Fibroblast of upper back skin (primary cell): ENCODE measurements at regions not wholly inside any gene's neighbourhood (a gene's known extent, or its start where the extent isn't known, plus 50 kb on each side); places are given as distances from the start of the nearest gene placed in this dataset.

ENCODE experiments used
- DNase-seq: peaks from one replicate; pipeline ENCODE4 v3.0.0-alpha.2; 2013

DNA sequence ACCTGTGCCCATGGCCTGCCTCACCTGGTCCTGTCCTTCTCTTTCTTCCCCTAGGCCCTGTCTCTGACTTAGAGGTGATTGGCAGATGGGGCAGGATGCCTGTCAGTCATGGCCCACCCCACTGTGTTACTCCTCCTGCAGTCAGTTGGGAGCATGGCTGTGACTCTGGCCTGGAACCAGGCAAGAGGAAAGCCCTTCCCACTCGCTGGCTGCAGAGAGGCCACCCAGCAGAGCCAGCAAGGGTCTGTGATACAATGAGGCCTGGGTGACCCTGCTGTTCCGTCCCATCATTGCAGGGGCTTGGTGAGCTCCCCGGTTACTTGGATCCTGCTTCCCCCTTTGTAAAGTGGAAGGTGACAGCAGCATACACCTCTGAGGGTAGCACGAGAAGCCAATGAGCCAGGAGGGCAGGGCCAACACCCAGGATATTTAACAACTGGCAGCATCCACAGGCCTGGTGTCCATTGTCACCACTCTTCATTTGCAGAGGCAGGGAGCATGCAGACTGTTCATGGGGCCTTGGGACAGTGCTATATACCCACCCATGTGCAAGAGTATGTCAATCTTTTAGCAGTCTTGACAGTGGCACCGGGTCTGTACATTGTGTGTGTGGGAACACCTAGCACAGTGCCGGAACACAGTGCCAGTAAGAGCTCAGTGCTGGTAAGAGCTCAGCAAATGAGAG lies 191.0 kb upstream of the C1orf174 start:
- DNase-seq = no peak

DNA sequence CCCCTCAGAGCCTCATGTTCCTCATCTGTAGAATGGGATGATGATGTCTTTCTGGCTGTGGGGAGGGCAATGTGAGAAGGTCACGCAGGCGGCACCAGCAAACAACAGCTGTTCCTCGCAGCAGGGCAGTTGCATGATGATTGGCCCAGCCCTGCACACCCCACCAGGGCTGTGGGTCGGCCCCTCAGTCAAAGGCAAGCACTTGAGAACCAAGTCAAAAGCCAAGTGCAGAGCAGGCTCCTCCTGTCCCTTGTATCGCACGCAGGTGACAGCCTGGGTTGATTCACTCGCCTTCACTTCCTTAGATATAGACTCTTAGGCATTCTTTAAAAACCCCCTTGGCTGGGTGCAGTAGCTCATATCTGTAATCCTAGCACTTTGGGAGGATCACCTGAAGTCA lies 191.9 kb upstream of the C1orf174 start:
- DNase-seq = no peak

GRCh38 chr1:4093856-4094565 lies 193.9 kb upstream of the C1orf174 start:
- no peak for DNase-seq

DNA sequence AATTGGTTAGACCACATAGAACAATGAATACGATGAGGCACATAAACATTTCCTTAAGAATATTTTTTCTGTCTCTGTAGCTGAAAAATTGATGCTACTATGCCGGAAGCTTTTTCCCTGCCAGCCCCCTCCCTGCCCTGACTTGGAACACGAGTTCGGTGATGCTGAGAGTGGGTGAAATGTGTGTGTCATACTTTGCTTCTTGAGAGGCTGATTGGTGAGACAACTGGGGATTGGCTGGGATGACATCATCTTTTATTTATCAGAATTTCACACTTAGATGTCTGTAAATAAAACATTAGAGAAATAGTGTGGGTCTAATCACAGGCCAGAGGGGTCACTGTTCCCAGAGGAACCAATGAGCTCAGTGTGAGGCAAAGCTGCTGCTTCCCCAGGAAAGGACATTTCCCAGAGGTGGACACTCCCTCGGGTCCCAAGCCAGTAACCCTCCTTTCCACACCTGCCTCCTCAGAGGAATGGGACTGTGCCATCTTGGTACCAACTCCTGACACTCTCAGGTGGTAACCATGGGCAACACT lies 195.4 kb upstream of the C1orf174 start:
- no peak for DNase-seq

- DNase-seq = no peak
Measured at GRCh38 chr1:4101459-4102161, 201.5 kb upstream of the C1orf174 start.

- no peak for DNase-seq
Measured at GRCh38 chr1:4105300-4105880, 205.3 kb upstream of the C1orf174 start.

GRCh38 chr1:4106731-4107130 lies 206.7 kb upstream of the C1orf174 start:
- no peak for DNase-seq

GRCh38 chr1:4107291-4107690 lies 207.2 kb upstream of the C1orf174 start:
- no peak for DNase-seq

- DNase-seq = no peak
Measured at GRCh38 chr1:4108331-4108730, 208.3 kb upstream of the C1orf174 start.

DNA sequence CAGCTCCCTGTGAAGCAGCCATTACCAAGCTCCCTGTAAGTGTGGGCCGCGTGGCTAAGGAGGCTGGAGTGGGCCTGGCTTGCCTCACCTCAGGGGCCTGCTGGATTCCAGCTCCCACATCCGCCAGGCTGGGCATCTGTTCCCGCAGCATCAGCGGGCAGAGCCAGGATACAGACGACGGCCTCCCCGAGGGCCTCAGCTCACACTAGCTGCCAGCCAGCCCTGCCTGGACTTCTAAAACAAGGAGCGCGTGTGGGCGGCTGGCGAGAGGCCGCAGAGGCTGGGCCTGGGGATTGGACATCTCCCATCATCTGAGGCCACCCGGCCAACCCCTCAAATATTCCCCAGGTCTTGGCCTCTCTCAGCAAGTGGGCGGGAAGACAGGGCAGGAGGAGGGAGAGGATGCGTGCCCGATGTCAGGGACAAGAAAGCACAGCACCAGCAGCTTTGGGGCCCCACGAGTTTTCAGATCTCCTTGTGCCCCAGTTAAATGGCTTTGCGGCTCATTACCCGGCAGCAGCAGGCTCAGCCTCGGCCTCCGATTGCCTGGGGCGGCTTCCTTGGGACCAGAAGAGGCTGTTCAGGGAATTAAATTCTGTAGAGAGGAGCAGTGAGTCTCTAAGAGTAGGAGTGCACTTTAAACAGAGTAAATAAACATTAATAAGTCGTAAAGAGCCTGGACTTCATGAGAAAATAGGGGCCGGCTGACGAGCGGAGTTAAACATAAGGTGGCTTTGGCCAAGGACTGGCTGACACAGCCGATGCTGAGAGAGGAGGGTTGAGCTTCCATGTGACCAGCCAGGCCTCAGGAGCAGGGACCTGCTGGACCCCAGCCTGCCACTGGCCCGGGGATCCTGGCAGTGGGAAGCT lies 208.9 kb upstream of the C1orf174 start:
- no peak for DNase-seq

GRCh38 chr1:4109628-4109940 lies 209.5 kb upstream of the C1orf174 start:
- no peak for DNase-seq

GRCh38 chr1:4110888-4111287 lies 210.8 kb upstream of the C1orf174 start:
- DNase-seq = no peak

GRCh38 chr1:4113897-4114296 lies 213.8 kb upstream of the C1orf174 start:
- no peak for DNase-seq

- no peak for DNase-seq
Measured at GRCh38 chr1:4115191-4115900, 215.3 kb upstream of the C1orf174 start.

- no peak for DNase-seq
Measured at GRCh38 chr1:4117196-4117595, 217.1 kb upstream of the C1orf174 start.

DNA sequence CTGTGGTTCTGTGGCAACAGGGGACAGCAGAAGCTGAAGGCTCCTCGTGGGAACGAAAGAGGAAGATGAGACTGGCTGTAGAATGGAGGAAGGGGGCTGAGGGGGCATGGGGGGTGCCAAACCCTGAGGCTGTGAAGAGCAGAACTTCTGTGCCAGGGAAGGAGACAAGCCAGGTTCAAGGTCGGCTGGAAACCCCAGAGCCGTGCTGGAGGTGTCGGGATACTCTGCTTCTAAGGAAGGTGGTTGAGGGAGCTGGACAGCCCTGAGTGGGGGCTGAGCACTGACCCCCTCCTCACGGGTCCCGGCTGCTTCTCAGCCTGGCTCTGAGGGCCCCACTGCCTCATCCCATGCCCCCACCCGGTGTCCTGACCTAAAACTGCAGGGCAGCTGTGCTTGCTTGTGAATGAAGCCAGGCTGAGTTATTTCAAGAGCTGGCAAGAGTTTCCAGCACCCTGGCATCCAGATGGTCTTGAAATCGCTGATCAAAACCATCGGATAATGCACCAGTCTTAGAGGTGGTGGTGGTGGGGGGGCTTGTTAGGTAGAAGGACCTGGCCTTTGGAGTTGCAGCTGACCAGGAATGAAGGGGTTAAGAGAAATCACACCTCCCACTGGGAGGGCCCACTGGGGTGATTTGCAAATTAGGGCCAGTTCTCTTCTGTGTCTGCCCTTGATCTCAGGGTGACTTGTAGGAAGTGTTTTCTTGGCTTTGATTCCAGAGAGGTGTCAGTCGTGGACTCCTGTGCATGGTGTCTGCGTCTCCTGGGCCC lies 218.9 kb upstream of the C1orf174 start:
- DNase-seq = no peak

DNA sequence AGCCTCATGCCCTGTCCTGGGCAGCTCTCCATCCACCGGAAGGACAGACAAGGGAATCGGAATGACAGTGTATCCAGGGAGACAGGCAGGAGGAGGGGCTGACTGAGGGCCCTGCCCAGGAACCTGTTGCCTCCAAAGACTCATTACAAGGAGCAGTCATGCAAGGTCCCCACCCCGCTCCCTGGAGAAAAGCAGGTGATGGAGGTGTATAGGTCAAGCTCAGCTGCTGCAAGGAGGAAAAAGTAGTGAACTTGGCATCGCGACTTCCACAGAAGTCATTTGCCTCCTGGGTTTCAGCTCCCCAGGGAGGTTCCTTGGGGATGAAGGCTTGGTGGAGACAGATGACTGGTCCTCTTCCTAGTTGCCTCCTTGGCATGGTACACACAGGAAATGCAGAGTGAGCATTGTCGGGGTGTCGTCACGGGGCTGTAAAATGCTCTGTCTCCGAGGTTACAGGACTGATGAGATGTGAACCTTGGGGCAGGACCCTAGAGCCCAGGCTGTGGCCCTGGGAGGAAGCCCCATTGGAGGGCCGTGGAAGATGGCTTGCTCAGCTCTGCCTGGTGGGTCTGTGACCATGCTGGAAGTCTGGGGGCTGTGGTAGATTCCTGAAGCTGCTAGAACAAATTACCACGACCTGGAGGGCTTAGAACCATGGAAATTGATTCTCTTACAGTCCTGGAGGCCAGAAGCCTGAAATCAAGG lies 219.6 kb upstream of the C1orf174 start:
- no peak for DNase-seq

GRCh38 chr1:4120557-4121292 lies 220.7 kb upstream of the C1orf174 start:
- no peak for DNase-seq

DNA sequence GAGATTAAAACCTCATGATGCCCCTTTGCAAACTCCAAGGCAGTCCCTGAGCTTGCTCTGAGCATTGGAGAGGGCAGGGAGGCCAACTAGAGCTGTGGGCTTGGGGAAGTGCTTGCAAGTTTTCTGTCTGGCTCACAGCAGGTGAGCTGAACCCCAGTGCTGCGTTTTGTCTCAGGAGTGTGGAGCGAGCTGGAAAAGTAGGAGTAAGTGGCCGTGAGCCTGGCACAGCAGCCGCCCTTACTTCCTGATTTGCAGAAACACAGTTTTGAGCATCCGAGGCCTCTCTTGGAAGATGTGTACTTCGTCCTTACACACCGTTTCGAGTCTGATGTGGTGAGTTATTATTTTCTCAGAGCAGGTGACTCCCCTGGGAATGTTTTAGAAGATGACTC lies 221.2 kb upstream of the C1orf174 start:
- no peak for DNase-seq
